ENCODE measurements at regions not wholly inside any gene's neighbourhood (a gene's known extent, or its start where the extent isn't known, plus 50 kb on each side); places are given as distances from the start of the nearest gene placed in this dataset.

DNA sequence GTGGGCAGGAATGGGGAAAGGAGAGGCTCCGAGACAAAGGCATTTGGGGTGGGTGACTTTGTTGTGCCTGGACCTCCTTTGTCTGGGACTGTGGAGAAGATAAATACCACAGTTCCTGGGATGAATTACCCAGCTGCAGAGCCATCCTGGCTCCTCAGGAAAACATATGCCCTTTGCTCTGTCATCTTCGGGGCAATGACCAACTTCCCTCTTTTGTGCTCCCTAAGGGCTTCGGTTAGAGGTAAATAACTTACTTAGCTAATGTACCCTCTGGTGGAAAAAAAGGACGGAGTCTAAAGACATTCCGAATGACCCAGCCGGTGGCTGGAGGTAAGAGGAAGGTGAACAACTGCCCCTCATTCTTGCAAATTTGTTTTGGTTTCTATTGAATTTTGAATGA, 345.7 kb downstream of the GATA3 start:
- TF ChIP-seq CTCF (IDR thresholded peaks at IDR 0.05) (no peak), POLR2AphosphoS5 (IDR thresholded peaks at IDR 0.05) (no peak), POLR2A (IDR thresholded peaks at IDR 0.05) (no peak)
